GM23248 (cell line): ENCODE measurements at regions not wholly inside any gene's neighbourhood (a gene's known extent, or its start where the extent isn't known, plus 50 kb on each side); places are given as distances from the start of the nearest gene placed in this dataset.

Experiments
- EZH2 ChIP-seq: fragments of 200-600 bp; sonication (generic); IDR thresholded peaks from 2 replicates; pipeline ENCODE4 v1.6.1; 2018; ENCODE audit warnings: antibody characterized with exemption, mild to moderate bottlenecking; ENCODE audit not compliant: insufficient read depth, poor library complexity, severe bottlenecking
- EZH2phosphoT487 ChIP-seq: fragments of 200-600 bp; sonication (generic); IDR thresholded peaks from 2 replicates; pipeline ENCODE4 v1.6.1; 2018; ENCODE audit warnings: antibody characterized with exemption, moderate library complexity, mild to moderate bottlenecking, low read depth; ENCODE audit not compliant: insufficient read depth

DNA sequence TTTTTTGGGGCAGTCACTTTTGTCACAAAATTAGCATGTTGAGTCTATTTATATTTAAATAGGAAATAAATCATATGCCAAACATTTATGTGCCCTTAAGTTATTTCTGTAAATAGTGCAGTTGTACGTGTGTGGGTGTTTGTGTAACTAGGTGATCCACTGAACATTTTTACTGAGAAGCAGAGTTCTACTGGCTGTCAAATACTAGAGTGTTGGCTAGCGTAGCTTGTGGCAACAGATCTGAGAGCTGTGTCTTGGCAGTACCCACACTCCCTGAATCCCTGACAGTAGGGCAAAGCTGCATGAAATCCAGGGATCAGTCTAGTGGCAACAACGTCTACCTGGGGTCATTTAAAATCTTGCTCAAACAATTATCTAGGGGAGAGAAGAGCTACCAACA is 273.1 kb upstream of the SLC8A1 start:
- TF ChIP-seq EZH2 = no peak
- no peak for TF ChIP-seq EZH2phosphoT487
